Right forelimb (tissue), 1 donor: ENCODE measurements at regions not wholly inside any gene's neighbourhood (a gene's known extent, or its start where the extent isn't known, plus 50 kb on each side); places are given as distances from the start of the nearest gene placed in this dataset.
"Not testable (repeated sequence)": the region's sequence is repeated elsewhere in the genome, so short reads cannot be mapped to it uniquely, and the experiment has no call there.

Experiments
- DNase-seq: peaks from one replicate; pipeline ENCODE4 v3.0.0-alpha.2; 2018

GRCh38 chr2:210963386-210963785 is 407.0 kb downstream of the CPS1 start:
- no peak for DNase-seq

- no peak for DNase-seq
These were observed 407.9 kb downstream of the CPS1 start for GRCh38 chr2:210964141-210964764.

DNA sequence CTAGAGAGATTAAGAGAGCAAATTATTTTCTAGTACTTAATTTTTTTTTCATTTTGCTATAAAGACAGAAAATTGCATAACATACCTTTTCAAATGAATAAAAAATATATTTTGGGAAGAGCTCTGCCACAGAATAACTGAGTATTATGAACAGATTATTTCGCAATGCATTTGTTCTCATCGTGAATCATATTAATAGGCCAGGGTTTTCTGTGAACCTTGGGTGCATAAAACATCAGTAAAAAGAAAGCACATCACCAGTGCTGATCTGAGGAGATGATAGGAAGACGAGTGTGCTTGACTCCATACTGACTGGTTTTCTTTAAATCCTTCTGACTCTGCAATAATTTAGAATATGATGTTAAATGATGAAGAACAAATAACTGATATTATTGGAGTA is 409.1 kb downstream of the CPS1 start:
- no peak for DNase-seq

GRCh38 chr2:210966330-210966729 is 409.9 kb downstream of the CPS1 start:
- no peak for DNase-seq

GRCh38 chr2:210971431-210971830 is 415.0 kb downstream of the CPS1 start:
- DNase-seq, result no peak

DNA sequence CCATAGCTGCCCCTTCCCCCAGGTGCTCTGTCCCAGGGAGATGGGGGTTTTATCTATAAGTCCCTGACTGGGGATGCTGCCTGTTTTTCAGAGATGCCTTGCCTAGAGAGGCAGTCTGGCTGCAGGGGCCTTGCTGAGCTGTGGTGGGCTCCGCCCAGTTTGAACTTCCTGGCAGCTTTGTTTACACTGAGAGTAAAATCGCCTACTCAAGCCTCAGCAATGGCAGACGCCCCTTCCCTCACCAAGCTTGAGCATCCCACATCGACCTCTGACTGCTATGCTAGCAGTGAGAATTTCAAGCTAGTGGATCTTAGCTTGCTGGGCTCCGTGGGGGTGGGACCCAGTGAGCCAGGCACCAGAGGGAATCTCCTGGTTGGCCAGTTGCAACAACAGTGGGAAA is 430.4 kb downstream of the CPS1 start:
- not testable (repeated sequence) for DNase-seq

- no peak for DNase-seq
These were observed 434.7 kb downstream of the CPS1 start for GRCh38 chr2:210991107-210991506.

GRCh38 chr2:210994104-210994503 is 437.7 kb downstream of the CPS1 start:
- no peak for DNase-seq

DNA sequence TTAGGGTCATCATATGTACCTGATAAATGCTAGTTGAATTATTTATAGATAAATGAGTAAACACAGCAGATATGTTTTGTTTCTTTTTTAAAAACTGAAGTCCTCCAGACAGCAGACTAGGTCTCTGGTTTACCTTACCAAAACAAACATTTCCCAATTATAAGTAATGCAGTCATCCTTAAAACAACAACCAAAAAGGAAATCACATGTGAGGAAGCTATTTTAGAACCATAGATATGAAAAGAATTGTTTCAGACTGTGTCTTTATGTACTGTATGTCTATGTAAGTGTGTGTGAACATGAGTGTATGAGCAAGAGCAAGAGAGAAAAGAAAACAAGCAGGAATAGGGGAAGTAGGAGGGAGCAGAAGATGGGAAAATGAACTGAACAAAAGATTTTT is 441.0 kb downstream of the CPS1 start:
- DNase-seq, result no peak

DNA sequence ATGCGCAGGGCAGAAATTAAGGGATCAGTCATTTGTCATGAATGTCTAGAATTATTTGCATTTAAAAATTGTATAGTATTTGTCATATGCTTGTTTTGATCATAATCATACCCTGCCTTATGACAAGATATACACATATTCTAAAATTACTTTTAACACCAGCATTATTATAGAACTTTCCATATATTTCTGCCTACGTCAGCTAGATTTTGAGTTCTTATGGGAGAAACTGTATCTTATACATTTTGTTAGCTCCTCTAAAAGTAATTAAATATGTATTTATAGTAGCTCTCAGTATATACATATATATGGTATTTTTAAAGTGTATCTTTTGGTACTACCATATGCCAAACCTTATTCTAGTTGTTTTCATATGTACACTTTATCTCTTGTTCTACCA is 441.9 kb downstream of the CPS1 start:
- DNase-seq, result no peak

DNA sequence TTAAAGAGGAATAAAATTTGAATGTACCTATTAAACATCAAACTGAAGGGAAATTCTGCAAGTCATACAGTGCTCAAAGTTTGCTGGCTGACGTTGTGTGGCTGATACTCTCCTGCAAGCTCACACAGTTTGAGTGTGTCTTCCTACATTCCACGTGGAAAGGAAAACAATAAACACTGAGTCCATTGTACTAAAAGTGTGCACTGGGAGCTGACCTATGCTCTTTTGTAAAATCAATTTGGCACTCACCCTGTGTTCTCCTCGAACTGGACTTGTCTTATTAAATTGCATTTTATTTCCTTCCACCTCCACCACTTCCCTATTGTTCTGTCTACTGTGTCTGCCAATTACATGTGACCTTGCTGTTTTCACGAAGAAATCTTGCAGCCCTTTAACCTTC is 458.0 kb downstream of the CPS1 start:
- DNase-seq, result no peak

DNA sequence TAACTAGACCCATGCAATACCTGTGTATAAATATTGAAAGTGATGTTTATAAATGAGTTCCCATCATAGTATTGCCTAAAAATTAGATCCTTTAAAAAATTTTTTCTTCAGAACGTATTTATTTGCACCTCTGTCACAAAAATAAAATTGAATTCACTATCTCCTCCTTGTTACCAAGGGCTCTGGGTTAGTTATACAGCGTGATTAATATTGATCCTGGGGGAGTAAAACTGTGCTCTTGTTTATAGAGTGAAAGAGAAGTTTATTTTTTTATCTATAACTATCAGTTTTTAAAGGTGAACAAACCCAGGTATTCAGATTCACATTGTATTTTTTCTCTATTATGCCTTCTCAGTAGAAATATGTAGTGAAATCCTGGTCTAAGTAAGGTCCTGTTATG is 458.5 kb downstream of the CPS1 start:
- DNase-seq, result no peak

DNA sequence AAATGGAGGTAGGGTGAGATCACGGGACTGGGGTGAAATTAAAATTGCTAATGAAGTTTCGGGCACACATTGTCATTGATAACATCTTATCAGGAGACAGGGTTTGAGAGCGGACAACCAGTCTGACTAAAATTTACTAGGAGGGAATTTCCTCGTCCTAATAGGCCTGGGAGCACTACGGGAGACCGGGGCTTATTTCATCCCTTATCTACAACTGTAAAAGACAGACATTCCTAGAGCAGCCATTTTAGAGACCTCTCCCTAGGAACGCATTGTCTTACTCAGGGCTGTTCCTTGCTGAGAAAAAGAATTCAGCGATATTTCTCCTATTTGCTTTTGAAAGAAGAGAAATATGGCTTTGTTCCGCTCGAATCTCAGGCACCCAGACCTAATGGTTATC is 468.7 kb downstream of the CPS1 start:
- DNase-seq, result not testable (repeated sequence)

- no peak for DNase-seq
These were observed 469.7 kb downstream of the CPS1 start for GRCh38 chr2:211026109-211026508.

DNA sequence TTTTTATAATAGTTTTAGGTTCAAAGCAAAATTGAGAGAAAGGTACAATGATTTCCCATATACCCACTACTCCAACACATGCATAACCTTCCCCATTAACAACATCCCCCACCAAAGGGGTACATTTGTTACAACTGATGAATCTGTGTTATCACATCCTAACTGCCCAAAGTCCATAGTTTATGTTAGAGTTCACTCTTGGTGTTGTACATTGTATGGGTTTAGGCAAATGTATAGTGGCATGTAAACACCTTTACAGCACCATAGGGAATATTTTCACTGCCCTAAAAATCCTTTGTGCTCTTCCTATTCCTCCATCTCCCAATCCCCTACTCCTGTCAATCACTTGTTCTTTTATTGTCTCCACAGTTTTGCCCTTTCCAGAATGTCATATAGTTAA is 471.6 kb downstream of the CPS1 start:
- no peak for DNase-seq

GRCh38 chr2:211033765-211034164 is 477.4 kb downstream of the CPS1 start:
- no peak for DNase-seq

DNA sequence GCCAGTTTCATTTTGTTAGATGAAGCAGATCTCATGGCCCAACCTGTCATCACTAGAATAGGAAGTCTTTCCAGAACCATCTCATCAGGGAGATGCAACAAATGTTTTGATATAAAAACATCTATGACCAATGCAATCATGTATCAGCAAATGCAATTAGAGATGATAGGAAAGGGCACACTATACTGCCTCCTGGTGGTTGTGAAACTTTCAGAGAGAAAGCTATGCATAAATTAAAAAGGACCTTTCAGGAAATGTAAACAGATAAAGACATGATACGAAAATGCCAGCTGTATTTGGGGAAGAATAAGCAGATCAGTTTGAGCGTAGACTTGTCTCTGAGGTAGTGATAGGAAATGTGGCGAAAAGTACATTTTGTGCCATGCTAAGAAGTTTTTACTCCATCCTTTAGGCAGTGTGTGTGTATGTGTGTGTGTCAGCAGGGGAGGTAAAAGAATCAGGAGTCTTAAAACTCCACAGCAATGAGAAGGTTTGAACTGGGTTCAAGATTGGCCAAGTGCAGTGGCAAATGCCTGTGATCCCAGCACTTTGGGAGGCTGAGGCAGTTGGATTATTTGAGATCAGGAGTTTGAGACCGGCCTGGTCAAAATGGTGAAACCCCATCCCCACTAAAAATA is 479.3 kb downstream of the CPS1 start:
- DNase-seq, result no peak

DNA sequence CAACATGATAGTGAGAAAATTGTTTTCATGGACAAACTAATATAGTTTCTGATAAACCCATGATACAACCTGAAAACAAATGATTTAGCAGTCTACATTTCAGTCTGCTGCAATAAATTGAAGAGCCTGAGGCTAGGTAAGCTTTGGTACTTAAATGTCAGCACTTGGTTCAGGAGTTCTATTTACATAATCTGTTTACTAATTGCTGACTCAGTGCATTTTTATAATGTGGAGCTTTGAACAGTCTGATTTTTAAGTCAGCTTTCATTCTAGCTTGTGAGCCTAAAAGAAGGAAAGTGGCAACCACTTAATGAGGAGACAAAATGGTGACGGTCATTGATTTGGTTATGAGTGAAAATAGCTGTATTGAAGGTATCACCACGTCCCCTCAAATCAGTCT is 488.6 kb downstream of the CPS1 start:
- no peak for DNase-seq

DNA sequence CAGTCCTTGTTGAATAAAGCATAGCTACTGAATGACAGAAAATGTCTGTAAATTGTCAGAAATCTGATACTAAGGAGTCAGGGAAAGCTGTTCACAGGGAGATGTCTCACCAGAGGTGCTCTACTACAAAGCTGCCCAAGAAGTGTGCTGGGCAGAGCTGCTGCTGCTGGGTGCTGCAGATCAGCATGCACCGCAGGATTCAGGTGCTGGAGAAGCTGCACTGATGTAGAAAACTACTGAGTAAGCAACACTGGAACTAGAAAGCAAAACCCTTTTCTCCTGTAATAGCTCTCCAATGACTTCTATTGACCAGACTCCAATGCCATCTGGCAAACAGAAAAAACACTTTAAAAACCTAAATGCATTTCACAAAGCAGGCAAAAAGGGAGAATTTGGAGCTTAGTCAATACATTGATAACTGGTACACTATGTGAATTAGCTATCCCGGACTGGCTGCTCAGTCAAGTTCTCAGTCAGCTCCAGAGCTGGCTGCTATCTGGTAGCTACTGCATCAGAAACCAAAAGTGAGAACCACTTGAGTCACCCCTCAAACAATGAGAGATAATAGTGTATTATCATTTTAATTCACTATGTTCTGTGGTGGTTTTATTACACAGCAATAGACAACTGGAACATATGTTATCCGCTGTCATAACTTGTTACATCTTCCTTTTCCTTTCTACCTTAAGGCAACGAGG is 493.1 kb downstream of the CPS1 start:
- no peak for DNase-seq

DNA sequence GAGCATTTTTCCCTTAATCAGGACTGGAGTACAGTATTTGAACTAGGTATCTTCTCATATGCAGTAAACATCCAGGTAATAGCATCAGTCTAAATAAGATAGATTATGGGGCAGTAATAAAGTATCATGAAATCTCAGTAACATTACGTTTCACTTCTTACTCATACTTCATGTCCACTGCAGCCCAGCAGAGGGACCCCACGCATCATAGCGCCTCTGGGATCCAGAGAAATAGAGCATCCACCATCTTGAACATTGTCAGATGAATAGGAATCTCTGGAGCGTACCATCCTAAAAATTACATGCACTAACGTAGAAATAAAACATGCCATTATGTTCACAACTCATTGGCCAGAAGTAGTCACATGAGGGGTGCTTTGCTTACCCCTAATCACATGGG is 499.0 kb downstream of the CPS1 start:
- no peak for DNase-seq

DNA sequence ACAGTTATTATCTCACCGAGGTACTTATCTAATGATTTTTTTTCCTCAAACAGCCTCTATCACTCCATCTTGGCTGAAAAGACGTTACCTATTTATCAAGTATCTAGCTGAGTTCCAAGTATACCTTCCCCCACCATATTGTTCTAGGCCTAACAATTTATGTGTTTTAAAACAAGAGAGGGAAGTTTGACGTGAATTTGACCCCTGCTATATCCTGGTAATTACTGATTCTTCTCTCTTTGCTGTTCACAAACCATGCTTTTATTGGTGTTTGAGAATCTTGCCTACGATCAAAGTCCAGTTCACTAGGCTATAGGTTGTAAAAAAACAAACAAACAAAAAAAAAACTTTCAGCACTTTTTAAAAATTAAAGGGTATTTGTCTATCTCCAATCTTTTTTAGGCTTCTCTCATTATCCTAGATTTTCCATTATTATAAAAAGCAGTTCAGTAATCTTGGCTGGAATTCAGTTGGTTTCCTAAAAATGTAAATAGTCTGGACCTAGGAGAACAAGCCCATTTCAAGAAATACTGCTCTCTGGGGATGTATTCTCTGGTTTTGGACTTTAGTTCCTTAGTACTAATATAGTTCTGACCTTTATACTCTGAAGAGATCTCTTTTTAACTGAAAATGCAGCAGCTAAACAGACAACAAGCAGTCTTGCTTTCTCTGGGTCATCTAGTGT is 505.4 kb downstream of the CPS1 start:
- no peak for DNase-seq

GRCh38 chr2:211062297-211062612 is 505.9 kb downstream of the CPS1 start:
- no peak for DNase-seq

DNA sequence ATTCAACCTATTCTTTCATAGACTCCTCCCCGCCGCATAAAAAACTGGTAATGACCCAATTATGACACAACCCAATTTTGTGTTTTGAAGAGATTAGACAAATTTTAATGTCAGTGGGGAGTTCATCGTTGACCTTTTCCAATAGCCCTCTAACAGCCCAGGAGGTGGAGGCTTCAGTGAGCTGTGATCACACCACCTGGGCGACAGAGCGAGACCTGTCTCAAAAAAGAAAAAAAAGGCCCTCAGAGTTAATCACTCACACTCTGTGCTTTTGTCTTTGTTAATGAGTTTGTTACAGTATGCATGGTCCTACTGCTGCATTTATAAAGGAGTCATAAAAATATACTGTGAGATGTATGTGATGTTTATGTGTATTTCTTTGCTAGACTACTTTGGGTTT is 510.6 kb downstream of the CPS1 start:
- DNase-seq, result no peak
